ENCODE measurements at regions not wholly inside any gene's neighbourhood (a gene's known extent, or its start where the extent isn't known, plus 50 kb on each side); places are given as distances from the start of the nearest gene placed in this dataset.
"Not testable (repeated sequence)": the region's sequence is repeated elsewhere in the genome, so short reads cannot be mapped to it uniquely, and the experiment has no call there.

DNA sequence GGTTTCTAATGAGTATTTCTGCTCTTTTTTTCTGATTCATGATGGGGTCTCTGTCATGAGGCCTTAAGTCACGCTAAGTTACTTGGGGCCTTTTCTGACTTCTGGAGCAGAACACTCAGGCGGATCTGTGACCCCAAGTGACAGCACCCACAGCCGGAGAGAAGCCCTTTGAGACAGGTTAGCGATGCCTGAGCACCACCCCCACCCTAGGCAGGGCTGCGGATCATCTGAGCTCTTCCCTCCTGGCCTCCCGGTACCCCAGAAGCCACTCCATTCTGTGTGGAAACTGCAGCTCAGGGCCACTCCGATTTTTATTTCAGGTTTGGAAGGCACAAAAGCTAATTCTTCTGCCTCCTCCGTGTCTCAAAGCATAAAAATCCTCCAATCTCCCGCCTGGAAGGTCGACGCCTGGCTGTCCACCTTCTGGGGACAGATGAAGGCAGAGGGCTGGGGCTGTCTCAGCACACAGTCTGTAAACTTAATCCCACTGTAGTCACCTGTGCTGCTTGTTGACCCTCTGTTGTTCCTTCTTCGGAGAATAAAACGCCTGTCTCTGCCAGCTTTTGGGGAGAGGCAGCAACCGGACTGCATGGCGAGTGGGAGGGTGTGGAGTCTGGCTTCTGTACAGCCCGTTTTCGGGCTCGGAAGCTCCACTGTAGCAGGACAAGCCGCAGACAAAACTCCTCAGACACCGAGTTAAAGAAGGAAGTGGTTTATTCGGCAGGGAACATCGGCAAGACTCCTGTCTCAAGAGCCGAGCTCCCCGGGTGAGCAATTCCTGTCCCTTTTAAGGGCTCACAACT lies 88.8 kb downstream of the SPRY4 start:
- Histone ChIP-seq H3K4me1 (ENCODE audit: insufficient read depth) (no peaks in the 10 kb centered on the region), H3K27ac (ENCODE audit: low read depth) (no peak overlapping the region), H3K4me3 (ENCODE audit: low read depth, low read length) (no peak overlapping the region), H3K36me3 (ENCODE audit: insufficient read depth) (no peaks in the 10 kb centered on the region)
- no peak for DNase-seq (ENCODE audit: extremely low spot score)
- 88% methylated on average over 24 of the region's 24 CpGs for WGBS

DNA sequence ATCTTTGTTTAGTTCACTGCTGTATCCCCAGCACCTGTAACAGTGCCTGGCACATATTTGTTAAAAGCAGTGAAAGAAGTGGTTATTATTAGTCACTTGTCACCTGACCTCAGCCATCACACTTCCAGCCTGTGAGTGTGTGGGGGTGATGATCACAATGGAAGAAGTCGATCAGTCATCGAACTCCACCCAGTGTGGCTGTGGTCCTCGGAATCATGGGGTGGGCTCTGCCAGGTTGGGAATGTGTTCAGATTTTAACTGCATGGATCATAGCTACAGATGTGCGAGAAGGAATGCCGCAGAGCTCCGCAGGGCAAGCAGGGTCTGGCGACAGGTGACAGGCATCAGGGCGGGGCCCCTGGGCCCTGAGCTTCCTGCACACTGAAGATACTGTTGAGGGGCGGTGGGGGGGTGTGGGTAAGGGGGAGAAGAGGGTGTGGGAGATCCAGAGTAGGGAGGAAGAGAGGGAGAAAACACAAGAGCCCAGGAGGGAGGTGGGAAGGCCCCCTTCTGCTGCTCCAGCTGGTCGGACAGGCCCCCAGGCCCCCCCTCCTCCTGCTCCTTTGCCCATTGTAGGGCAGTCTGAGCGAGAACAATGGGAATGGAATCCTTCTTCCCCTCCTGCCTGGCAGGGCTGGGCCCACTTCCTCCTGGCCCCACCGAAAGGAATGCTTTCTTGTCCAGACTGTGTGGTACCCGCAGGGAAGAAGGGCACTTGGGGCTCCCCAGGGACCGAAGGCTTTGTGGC lies 89.6 kb downstream of the SPRY4 start:
- no peak for DNase-seq (ENCODE audit: extremely low spot score)
- WGBS: 69% methylated on average over 14 of the region's 14 CpGs
- Histone ChIP-seq H3K4me3 (ENCODE audit: low read depth, low read length) (no peak overlapping the region), H3K4me1 (ENCODE audit: insufficient read depth) (no peaks in the 10 kb centered on the region), H3K27ac (ENCODE audit: low read depth) (no peak overlapping the region), H3K36me3 (ENCODE audit: insufficient read depth) (no peaks in the 10 kb centered on the region)

DNA sequence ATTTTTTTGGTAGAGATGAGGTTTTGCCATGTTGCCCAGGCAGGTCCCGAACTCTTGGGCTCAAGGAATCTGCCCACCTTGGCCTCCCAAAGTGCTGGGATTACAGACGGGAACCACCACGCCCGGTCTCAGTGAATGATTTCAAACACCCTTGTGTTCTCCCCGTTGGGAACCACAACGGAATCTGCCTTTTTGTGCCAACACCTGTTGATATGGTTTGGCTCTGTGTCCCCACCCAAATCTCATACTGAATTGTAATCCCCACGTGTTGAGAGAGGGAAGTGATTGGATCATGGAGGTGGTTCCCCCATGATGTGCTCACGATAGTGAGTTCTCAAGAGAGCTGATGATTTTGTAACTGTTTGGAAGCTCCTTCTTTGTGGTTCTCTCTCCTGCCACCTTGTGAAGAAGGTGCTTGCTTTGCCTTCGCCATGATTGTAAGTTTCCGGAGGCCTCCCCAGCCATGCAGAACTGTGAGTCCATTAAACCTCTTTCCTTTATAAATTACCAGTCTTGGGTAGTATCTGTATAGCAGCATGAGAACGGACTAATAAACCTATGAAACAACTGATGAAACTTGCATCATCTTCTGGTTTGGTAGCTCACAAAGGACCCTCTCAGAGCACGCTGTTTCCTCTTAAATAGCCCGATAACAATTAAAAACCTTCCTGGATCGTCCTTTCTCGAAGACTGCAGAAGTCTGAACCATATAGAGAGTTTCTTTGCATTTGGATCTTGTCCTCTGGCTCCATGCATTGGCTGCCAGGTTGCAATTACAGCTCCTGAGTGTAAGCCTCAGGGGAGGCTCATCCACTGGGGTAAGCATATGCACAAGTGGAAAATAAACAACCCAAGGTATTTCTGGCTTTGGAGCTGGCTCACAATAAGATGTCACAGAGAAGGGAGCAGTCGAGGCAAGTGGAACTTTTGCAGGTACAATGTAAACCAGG lies 91.5 kb downstream of the SPRY4 start:
- Histone ChIP-seq H3K4me1 (ENCODE audit: insufficient read depth) (no peaks in the 10 kb centered on the region), H3K27ac (ENCODE audit: low read depth) (no peak overlapping the region), H3K4me3 (ENCODE audit: low read depth, low read length) (no peak overlapping the region), H3K36me3 (ENCODE audit: insufficient read depth) (no peaks in the 10 kb centered on the region)
- no peak for DNase-seq (ENCODE audit: extremely low spot score)
- WGBS: 87% methylated on average over 16 of the region's 16 CpGs

DNA sequence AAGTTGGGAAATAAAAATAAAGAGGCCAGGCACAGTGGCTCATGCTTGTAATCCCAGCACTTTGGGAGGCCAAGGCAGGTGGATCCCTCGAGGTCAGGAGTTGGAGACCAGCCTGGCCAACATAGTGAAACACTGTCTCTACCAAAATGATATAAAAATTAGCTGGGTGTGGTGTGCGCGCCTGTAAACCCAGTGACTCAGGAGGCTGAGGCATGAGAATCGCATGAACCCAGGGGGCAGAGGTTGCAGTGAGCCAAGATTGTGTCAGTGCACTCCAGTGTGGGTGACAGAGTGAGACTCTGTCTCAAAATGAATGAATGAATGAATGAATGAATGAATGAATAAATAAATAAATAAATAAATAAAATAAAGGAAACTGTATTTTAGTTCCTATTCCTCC lies 93.9 kb downstream of the SPRY4 start:
- not testable (repeated sequence) for H3K36me3 ChIP-seq (ENCODE audit: insufficient read depth)
- WGBS: 82% methylated on average over 4 of the region's 4 CpGs

DNA sequence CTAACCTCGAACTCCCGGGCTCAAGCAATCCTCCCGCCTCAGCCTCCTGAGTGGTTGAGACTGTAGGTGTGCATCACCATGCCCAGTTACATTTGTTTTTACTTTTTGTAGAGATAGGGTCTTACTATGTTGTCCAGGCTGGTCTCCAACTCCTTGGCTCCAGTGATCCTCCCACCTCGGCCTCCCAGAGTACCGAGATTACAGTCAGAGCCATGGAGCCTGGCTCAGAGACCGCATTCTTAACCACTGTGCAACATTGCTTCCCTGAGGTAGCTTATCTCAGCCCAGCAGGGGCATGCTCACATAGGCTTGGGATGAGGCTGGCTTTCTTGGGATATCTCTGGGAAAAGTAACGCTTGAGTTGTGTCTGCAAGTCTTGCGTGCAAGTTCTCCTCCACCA lies 99.7 kb downstream of the SPRY4 start:
- DNase-seq (ENCODE audit: extremely low spot score): no peak
- WGBS: 95% methylated on average over 8 of the region's 8 CpGs
- Histone ChIP-seq H3K4me1 (ENCODE audit: insufficient read depth) (no peaks in the 10 kb centered on the region), H3K36me3 (ENCODE audit: insufficient read depth) (no peaks in the 10 kb centered on the region), H3K4me3 (ENCODE audit: low read depth, low read length) (no peak overlapping the region), H3K27ac (ENCODE audit: low read depth) (no peak overlapping the region)

More for the DNA sequence above, 93.9 kb downstream of the SPRY4 start:
- not testable (repeated sequence) for H3K4me1 ChIP-seq (ENCODE audit: insufficient read depth); H3K27ac ChIP-seq (ENCODE audit: low read depth); H3K4me3 ChIP-seq (ENCODE audit: low read depth, low read length); DNase-seq (ENCODE audit: extremely low spot score)

DNA sequence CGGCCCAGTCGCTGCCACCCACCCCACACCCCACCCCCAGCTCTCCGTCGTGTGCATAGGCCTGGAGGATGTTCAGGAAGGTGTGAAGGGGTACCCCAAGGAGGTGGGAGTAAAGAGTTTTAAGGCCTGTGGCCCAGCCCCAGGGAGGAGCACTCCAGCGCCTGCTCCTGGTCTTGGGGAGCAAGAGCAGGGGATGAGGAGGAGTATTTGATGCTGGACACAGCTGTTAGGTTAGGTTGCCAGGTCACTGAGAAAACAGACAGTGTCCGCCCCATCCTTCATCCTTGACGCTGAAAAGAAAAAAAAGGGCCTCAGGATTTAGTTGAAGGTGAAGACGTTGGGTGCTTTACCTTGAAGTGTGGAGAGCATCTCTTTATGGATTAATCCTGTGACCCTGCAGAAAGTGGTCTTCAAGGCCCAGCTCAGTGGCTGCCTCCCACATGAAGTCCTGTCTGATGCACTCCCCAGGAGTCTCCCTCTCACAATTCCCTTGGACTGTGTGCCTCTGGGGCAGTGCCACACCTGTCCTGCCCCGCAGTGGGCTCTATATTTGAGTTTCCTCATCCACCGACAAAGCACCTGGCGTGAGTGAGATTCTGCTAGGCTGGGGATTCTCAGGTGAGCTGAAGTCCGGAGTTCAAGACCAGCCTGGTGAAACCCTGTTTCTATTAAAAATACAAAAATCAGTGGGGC lies 101.8 kb downstream of the SPRY4 start:
- WGBS: 88% methylated on average over 12 of the region's 12 CpGs
- H3K27ac ChIP-seq (ENCODE audit: low read depth): no peak overlapping the region

DNA sequence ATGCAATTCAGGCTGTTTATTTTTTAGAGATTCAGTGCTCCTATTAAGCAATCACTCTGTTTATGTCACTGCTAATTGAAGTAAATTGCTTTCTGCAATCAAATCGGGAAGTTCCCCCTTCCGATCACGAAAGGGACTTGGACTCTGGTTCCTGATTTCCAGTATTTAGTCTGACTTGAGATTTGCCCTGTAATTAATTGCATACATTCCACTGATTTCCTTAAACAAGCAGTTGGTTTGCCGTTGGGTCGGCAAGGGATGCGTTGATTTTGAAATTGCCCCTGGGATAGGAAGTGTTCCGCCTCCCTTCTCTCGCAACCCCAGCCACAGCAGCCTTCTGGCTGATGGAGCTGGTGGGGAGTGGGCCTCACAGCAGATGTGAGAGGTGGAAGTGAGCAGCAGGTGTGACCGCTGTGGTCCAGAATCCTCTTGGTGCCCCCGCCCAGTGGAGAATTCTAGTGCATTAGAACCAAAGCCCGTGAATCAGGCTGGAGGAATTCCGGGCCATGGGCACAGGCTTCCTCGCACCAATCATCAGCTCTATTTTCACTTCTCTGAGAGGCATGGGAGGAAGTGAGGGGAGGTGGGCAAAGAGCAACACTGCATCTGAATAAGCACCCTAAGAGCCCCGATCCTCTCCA lies 102.5 kb downstream of the SPRY4 start:
- H3K4me3 ChIP-seq (ENCODE audit: low read depth, low read length): no peak overlapping the region
- no peak overlapping the region for H3K27ac ChIP-seq (ENCODE audit: low read depth)
- 83% methylated on average over 14 of the region's 14 CpGs for WGBS
- DNase-seq (ENCODE audit: extremely low spot score): no peak
- H3K4me1 ChIP-seq (ENCODE audit: insufficient read depth): no peaks in the 10 kb centered on the region
- no peaks in the 10 kb centered on the region for H3K36me3 ChIP-seq (ENCODE audit: insufficient read depth)

More for the DNA sequence above, 101.8 kb downstream of the SPRY4 start:
- Histone ChIP-seq H3K4me1 (ENCODE audit: insufficient read depth) (no peaks in the 10 kb centered on the region), H3K4me3 (ENCODE audit: low read depth, low read length) (no peak overlapping the region), H3K36me3 (ENCODE audit: insufficient read depth) (no peaks in the 10 kb centered on the region)
- DNase-seq (ENCODE audit: extremely low spot score): no peak

DNA sequence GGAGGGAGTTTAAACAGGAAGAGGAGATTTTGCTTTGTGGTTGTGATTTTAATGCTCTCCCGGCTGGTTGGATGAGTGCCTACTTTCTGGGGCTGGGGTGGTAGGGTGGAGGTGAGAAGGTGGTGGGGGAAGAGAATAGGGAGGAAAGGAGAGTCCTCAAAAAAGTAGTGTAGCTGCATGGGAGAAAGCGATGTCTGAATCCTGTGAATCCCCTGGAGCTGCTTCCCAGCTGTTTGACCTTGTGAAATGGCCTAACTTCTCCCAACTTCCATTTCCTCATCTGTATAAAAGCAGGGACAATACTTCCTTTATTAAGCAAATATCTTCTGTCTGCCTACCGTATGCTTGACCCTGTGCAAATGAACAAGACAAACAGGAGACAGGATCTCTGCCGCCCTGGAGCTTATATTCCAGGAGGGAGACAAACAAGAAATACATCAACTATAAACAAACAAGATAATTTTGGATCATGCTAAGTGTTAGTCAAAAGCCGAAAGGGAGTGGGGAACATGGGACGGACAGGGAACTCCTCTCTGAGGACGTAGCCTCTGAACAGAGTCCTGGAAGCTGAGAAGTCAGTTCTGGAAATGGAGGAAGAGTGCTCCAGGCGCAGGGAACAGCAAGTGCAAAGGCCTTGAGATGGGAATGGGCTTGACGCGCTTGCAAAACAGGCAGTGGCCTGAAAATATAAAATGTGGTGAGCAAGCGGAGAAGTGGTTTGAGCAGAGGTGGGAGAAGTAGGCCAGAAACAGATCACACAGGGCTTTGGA lies 103.5 kb downstream of the SPRY4 start:
- Histone ChIP-seq H3K4me1 (ENCODE audit: insufficient read depth) (no peaks in the 10 kb centered on the region), H3K4me3 (ENCODE audit: low read depth, low read length) (no peak overlapping the region), H3K36me3 (ENCODE audit: insufficient read depth) (no peaks in the 10 kb centered on the region), H3K27ac (ENCODE audit: low read depth) (no peak overlapping the region)
- no peak for DNase-seq (ENCODE audit: extremely low spot score)
- WGBS: 72% methylated on average over 11 of the region's 11 CpGs

DNA sequence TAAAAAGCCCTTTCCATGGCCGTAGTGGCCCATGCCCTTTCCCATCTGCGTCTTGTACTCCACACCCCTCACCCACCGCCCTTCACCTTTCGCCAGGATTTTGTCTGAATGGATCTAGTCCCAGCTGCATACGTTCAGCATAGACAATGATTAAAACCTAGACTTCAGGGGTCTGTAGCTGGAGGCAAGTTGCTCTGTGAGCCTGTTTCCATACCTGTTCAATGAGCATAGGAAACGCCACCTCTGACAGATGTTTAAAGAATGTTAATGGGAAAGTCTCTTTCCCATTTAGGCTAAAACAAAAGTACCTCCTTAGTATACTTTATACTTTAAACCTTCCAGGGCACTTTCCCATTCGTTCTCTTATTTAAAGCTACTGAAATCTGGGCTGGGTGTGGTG lies 105.7 kb downstream of the SPRY4 start:
- WGBS: 95% methylated on average over 7 of the region's 7 CpGs
- no peak overlapping the region for H3K4me3 ChIP-seq (ENCODE audit: low read depth, low read length)
- peaks cover 1% of the 10 kb centered on the region for H3K4me1 ChIP-seq (ENCODE audit: insufficient read depth)
- no peak for DNase-seq (ENCODE audit: extremely low spot score)
- H3K36me3 ChIP-seq (ENCODE audit: insufficient read depth): no peaks in the 10 kb centered on the region
- H3K27ac ChIP-seq (ENCODE audit: low read depth): no peak overlapping the region

DNA sequence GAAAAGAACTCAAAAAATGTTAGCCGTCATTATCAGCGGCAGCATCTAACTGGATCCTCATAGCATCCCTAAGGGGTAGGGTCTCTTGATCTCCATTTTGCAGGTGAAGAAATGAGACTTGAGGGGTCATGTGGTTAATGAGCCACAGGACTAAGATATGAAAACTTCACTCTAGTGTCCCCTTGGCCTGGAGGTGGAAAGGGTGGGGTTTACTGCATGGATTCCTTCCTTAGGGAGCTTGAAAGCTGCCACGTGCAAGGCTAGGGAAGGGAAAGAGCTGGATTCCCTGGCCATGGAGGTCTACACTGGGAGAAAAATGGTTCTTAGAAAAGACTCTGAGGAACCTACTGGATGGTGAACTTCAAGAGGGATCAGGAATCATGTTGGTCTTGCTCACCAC lies 107.9 kb downstream of the SPRY4 start:
- no peaks in the 10 kb centered on the region for H3K36me3 ChIP-seq (ENCODE audit: insufficient read depth)
- 88% methylated on average over 3 of the region's 3 CpGs for WGBS
- no peak for DNase-seq (ENCODE audit: extremely low spot score)
- peaks cover 1% of the 10 kb centered on the region for H3K4me1 ChIP-seq (ENCODE audit: insufficient read depth)
- no peak overlapping the region for H3K4me3 ChIP-seq (ENCODE audit: low read depth, low read length)
- H3K27ac ChIP-seq (ENCODE audit: low read depth): no peak overlapping the region

DNA sequence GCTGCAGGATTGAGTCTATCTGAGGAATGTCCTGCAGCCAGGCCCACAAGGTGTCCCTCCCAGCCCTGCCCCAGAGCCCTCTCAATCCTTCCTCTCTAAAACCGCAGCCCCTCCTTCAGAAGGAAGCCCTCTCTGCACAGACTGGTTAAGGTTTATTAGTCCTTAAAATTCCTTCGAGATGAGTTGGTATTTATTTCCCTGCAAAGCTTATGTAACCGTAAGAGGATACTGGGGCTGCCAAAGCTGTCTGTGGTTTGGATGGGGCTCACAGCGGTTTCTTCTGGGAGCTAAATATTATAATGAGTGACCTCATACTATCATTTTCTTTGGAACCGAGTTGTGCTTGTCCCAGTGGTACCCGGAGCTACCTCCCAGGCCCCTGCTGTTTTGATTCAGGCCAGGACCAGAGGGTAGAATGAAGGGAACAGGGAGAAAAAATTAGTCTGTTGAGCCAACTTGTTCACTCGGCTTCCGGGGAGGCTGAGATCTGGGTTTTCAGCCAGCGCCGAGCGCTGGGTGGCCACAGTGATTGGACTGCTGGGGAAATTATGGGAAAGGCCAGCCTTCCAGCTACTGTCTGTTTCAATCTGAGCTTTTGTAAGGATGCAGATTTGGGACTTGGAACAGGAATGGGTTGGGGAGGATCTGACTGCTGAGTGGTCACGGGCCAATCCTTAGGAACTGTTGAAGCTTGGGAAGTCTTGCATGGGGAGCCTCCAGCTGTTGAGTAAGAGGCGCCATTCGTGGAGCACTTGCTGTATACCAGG lies 107.5 kb downstream of the NDFIP1 start:
- H3K4me3 ChIP-seq (ENCODE audit: low read depth, low read length): no peak overlapping the region
- no peak overlapping the region for H3K27ac ChIP-seq (ENCODE audit: low read depth)
- H3K36me3 ChIP-seq (ENCODE audit: insufficient read depth): no peaks in the 10 kb centered on the region
- H3K4me1 ChIP-seq (ENCODE audit: insufficient read depth): peaks cover 1% of the 10 kb centered on the region
- WGBS: 21% methylated on average over 14 of the region's 14 CpGs
- peak; percentile 61 for DNase-seq (ENCODE audit: extremely low spot score)

Data from urinary bladder (tissue), 3 donors.